Aorta (tissue), 5 donors: ENCODE measurements at regions not wholly inside any gene's neighbourhood (a gene's known extent, or its start where the extent isn't known, plus 50 kb on each side); places are given as distances from the start of the nearest gene placed in this dataset.

ENCODE experiments used
- ATAC-seq: fragments of 200-7000 bp; cut with Tn5 transposase; one replicate; pipeline ENCODE4 v1.9.1; 2022; ENCODE audit warnings: moderate library complexity; ENCODE audit not compliant: low FRiP score
- DNase-seq, 2 donors: peaks; one replicate each; pipeline ENCODE4 v3.0.0-alpha.2; 2020
- H3K27ac ChIP-seq, 2 donors: one replicate each; pipeline ENCODE4 v1.5.1; 2013; ENCODE audit warnings: low read length in 2 of 2, mild to moderate bottlenecking in 2 of 2, moderate library complexity in 2 of 2, control low read depth in 1 of 2, inconsistent platforms in 1 of 2, low read depth in 1 of 2
- H3K27me3 ChIP-seq, 2 donors: one replicate each; pipeline ENCODE4 v1.6.1; 2013; ENCODE audit warnings: control low read depth in 1 of 2, low read length in 1 of 2, mild to moderate bottlenecking in 1 of 2, moderate library complexity in 1 of 2; ENCODE audit not compliant: insufficient read depth in 2 of 2, control insufficient read depth in 1 of 2
- H3K36me3 ChIP-seq, 2 donors: one replicate each; pipeline ENCODE4 v1.6.1; 2013; ENCODE audit warnings: control low read depth in 1 of 2, low read length in 1 of 2, mild to moderate bottlenecking in 1 of 2; ENCODE audit not compliant: insufficient read depth in 2 of 2, control insufficient read depth in 1 of 2
- H3K4me1 ChIP-seq, 2 donors: one replicate each; pipeline ENCODE4 v1.6.1; 2013; ENCODE audit warnings: low read length in 2 of 2, control low read depth in 1 of 2, mild to moderate bottlenecking in 1 of 2, moderate library complexity in 1 of 2; ENCODE audit not compliant: insufficient read depth in 2 of 2, control insufficient read depth in 1 of 2
- H3K4me3 ChIP-seq, 2 donors: one replicate each; pipeline ENCODE4 v1.5.1; 2013; ENCODE audit warnings: low read length in 2 of 2, control low read depth in 1 of 2, mild to moderate bottlenecking in 1 of 2
- H3K9me3 ChIP-seq: one replicate; pipeline ENCODE4 v1.6.1; 2013; ENCODE audit warnings: mild to moderate bottlenecking, low read length; ENCODE audit not compliant: control insufficient read depth
- WGBS, 2 donors: extraction: QIAGEN DNeasy Blood & Tissue Kit; methylation state at CpG; one replicate each; pipeline ENCODE4 v1.1.7; 2013; 5-methylcytosine and 5-hydroxymethylcytosine counted together
- intact Hi-C, 2 donors: fragments of 100-400 bp; cut with DNase I; formaldehyde crosslinking; loops; one replicate each; pipeline versions ENCODE4 v1.14.2 to v1.15.0; 2022
- donor health status: healthy with polysubstance abuse.
- donor health status: Bipolar disorder and iron deficiency.
- donor health status: DM: no; HTN: no; CAD: no.
- donor health status: DM: no; HTN: no; CAD: no.
- donor health status: DM: yes; HTN: yes; CAD: no.

DNA sequence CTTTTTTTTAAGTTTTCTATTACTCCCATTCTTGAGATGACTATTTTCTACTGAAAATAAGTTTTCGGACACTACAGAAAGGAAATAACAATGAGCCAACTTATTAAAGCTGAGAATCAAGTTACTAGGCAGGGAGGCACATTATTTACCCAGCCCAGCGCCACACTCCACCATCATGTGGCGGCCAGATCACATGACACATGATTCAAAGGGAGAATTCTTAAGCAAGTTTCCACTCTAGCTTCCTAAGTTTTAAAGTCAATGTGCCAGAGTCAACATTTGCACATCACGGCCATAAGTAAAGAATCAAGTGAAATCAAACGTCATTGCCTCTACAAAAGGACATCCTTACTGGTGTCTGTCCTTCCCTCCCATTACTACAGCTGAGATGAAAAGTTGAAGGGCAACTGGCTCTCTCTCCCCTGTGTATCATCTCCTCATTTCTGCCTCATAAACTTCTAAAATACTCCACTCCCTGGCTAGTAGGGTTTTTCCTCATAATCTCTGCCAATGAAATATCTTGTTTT, 81.7 kb downstream of the KLF12 start:
- Histone ChIP-seq H3K4me3 (peak overlapping the region in 1 of 2 donors; percentile 34), H3K27ac (peak overlapping the region in 1 of 2 donors; percentile 52), H3K36me3 (no peaks in the 10 kb centered on the region), H3K27me3 (no peaks in the 10 kb centered on the region), H3K9me3 (no peaks in the 10 kb centered on the region), H3K4me1 (peaks cover 5 to 7% of the 10 kb centered on the region in 2 donors)
- intact Hi-C loops, result loop anchor here in 1 of 2 donors (5.0 kb wide), 1 partner anchor 80 kb away; the partner anchor contains the start of gene KLF12
- ATAC-seq (no peak), DNase-seq (peak; percentile 73 to 87)
- WGBS, 2 donors, result 47 to 52% methylated on average over 5 of the region's 5 CpGs

DNA sequence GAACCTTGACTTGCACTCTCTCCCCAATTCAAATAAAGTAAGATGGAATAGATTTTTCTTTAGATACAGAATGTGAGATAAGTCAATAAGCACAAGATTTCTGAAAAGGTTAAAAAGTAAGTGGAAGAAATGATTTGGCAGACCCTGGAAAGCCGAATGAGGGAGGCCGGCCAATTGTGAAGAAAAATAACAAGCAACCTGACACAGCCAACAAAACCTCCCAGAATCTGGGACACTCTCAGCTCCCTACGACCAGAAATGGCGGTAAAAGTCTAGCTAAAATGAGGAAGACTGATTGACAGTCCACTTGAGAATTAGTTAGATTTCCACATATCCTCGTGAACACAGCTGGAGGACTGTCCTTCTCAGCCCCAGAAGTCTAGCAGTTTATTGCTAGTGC, 85.4 kb downstream of the KLF12 start:
- Histone ChIP-seq H3K36me3 (no peaks in the 10 kb centered on the region), H3K27me3 (no peaks in the 10 kb centered on the region), H3K4me3 (no peak overlapping the region), H3K4me1 (peaks cover 5 to 7% of the 10 kb centered on the region in 2 donors), H3K9me3 (no peaks in the 10 kb centered on the region), H3K27ac (peak overlapping the region in 1 of 2 donors; percentile 59)
- ATAC-seq, result no peak
- no peak for DNase-seq
- intact Hi-C loops, result no loop called here
- WGBS, 2 donors, result 7 to 12% methylated on average over 5 of the region's 5 CpGs

DNA sequence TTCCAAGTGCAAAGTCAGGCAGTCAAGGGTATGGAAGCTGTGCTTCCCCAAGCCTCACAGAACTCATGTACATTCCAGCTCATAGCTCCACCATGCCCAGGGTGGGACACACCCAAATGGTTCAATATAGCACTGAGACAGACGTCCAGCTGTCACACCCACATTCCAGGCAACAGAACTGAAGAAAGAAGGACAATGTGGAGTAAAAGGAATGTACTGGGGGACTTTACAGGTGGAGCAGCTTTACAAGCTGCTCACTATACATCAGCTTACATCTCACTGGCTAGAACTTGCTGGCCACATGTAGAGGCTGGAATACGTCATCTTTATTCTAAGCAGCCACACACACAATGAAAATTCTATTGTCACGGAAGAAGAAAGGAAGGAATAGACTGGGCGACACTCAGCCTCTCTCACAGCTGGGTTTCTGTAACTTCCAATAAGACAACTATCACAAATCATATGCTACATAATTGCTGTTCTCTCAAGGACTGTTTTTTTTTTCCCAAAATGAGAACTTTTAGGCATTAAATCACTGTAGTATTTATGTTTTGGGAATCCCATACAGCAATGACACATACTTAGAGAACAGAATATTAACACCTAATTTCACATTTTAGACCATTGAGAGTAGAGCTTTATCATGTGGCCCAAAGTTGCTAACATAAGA, 86.1 kb downstream of the KLF12 start:
- ATAC-seq (no peak), DNase-seq (no peak)
- intact Hi-C loops, result no loop called here
- peak overlapping the region in 1 of 2 donors; percentile 20 for H3K27ac ChIP-seq
- no peaks in the 10 kb centered on the region for H3K9me3 ChIP-seq
- H3K27me3 ChIP-seq, result no peaks in the 10 kb centered on the region
- H3K36me3 ChIP-seq, result no peaks in the 10 kb centered on the region
- no peak overlapping the region for H3K4me3 ChIP-seq
- 34 to 44% methylated on average over 4 of the region's 4 CpGs for WGBS, 2 donors
- peaks cover 5 to 7% of the 10 kb centered on the region in 2 donors for H3K4me1 ChIP-seq

DNA sequence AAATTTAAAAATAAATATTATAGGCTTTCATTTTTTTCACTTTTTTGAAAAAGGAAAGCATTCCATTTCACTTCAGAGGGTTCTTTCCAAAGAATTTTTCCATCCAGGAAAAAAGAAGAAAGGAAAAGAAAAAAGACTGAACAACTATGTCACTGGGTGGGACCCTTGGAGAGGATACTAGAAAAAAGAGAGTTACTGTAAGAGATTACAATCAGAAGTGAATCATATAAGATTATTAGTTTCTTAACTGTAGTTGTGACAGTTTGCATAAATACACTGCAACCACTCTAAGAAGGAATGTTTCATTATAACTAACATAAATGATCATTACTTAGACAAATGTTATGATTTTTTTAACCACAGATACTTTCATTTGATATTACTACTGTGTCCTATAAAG, 87.8 kb downstream of the KLF12 start:
- no peaks in the 10 kb centered on the region for H3K27me3 ChIP-seq
- no peak overlapping the region for H3K27ac ChIP-seq
- intact Hi-C loops, result no loop called here
- H3K9me3 ChIP-seq, result no peaks in the 10 kb centered on the region
- DNase-seq (no peak), ATAC-seq (no peak)
- no peak overlapping the region for H3K4me3 ChIP-seq
- H3K4me1 ChIP-seq, result peaks cover 2 to 3% of the 10 kb centered on the region in 2 donors
- H3K36me3 ChIP-seq, result no peaks in the 10 kb centered on the region

DNA sequence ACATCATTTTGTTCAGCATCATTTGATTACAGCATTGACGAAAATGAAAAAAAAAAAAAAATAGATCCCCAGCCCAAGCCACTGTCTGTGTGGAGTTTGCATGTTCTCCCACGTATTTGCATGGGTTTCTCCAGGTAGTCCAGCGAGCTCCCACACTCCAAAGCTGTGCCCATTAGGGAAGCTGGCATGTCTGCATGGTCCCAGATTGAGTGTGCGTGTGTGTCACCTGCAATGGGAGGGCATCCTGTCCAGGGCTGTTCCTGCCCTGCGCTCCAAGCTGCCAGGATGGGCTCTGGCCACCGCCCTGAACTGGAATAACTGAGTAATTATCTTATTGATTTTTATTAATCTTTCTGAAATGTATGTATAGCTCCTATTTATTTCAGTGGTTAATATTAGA, 88.6 kb downstream of the KLF12 start:
- H3K4me3 ChIP-seq, result no peak overlapping the region
- DNase-seq, result no peak
- no peaks in the 10 kb centered on the region for H3K9me3 ChIP-seq
- no peak overlapping the region for H3K27ac ChIP-seq
- H3K27me3 ChIP-seq, result no peaks in the 10 kb centered on the region
- intact Hi-C loops, result no loop called here
- no peak for ATAC-seq
- H3K4me1 ChIP-seq, result peaks cover 2 to 5% of the 10 kb centered on the region in 2 donors
- no peaks in the 10 kb centered on the region for H3K36me3 ChIP-seq
- WGBS, 2 donors, result 97% methylated on average over 6 of the region's 6 CpGs

DNA sequence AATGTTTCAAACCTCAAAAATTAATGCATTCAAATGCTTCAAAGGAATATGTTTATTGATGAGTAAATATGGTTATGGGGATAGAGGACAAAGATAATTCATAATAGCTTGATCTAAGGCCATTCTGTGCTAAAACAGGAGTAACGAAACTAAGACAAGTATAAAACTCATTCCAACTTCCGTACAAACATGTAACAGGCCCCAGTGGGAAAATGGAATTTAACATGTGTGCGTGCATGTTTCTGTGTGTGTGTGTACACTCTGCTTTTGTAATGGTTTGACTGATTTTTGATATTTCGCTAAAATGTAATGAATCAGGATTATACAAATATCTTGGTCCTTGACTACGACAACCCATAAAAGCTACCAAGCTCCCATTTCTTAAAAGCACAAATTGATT, 91.0 kb downstream of the KLF12 start:
- Histone ChIP-seq H3K27me3 (no peaks in the 10 kb centered on the region), H3K9me3 (no peaks in the 10 kb centered on the region), H3K36me3 (no peaks in the 10 kb centered on the region), H3K4me3 (no peak overlapping the region), H3K27ac (no peak overlapping the region), H3K4me1 (peaks cover 0 to 5% of the 10 kb centered on the region in 2 donors)
- 73 to 85% methylated on average over 5 of the region's 5 CpGs for WGBS, 2 donors
- ATAC-seq, result no peak
- intact Hi-C loops, result no loop called here
- DNase-seq, result no peak

DNA sequence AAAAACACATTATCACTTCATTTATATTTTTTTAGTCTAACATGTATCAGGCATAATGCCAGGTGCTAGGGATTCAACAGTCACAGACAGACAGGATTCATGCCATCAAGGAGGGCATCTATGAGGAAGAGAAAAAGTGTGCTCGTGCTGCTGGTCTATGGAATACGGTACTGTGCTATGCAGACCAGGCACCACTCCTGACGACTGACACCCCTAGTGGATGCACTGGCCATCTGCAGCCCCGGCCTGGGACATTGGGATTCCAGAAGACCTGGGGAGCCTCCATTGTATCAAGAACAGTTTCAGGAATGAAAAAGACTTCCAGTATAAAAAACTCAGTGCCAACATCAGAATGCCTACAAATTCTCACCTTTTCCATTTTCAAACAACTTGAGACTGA, 94.0 kb downstream of the KLF12 start:
- WGBS, 2 donors, result 67 to 74% methylated on average over 4 of the region's 4 CpGs

DNA sequence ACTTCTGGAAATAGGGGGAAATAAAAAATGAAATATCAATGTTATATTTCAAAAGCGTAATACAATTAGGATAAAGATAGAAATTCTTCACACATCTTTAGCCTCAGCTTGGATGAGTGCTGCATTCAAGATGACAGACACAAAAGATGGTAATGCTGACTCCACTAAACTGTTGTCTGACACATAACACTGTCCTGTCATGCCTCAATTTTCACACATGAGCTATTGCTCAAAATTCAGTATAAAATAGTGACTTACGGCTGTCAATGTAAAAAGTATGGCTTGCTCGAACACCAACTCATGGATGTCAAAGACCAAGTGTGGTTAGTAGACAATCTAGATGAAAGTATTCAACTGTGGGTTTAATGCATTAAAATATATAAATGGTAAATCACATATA, 94.5 kb downstream of the KLF12 start:
- Histone ChIP-seq H3K4me1 (peaks cover 0 to 2% of the 10 kb centered on the region in 2 donors), H3K4me3 (no peak overlapping the region), H3K27ac (no peak overlapping the region), H3K36me3 (peaks cover 0 to 2% of the 10 kb centered on the region in 2 donors), H3K27me3 (no peaks in the 10 kb centered on the region), H3K9me3 (no peaks in the 10 kb centered on the region)
- DNase-seq (no peak), ATAC-seq (no peak)
- intact Hi-C loops, result no loop called here
- WGBS, 2 donors, result 97 to 98% methylated on average over 3 of the region's 3 CpGs

More for the DNA sequence above, 94.0 kb downstream of the KLF12 start:
- intact Hi-C loops, result no loop called here
- ATAC-seq (no peak), DNase-seq (no peak)
- peaks cover 0 to 2% of the 10 kb centered on the region in 2 donors for H3K4me1 ChIP-seq
- H3K4me3 ChIP-seq, result no peak overlapping the region
- no peak overlapping the region for H3K27ac ChIP-seq
- peaks cover 0 to 2% of the 10 kb centered on the region in 2 donors for H3K36me3 ChIP-seq
- H3K27me3 ChIP-seq, result no peaks in the 10 kb centered on the region
- H3K9me3 ChIP-seq, result no peaks in the 10 kb centered on the region

DNA sequence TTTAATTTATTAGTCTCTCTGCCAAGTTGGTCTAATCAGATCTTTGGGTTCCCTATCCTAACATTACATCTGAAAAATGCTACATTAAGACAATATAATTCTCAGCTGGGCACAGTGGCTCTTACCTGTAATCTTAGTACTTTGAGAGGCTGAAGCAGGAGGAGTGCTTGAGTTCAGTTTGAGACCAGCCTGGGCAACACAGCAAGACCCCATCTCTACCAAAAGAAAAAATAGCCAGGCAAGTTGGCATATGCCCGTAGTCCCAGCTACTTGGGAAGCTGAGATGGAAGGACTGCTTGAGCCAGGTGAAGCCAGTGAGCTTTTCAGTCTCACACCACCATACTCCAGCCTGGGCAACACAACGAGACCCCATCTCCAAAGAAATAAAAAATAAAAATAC, 95.0 kb downstream of the KLF12 start:
- ATAC-seq (no peak), DNase-seq (no peak)
- peaks cover 0 to 2% of the 10 kb centered on the region in 2 donors for H3K4me1 ChIP-seq
- peaks cover 0 to 2% of the 10 kb centered on the region in 2 donors for H3K36me3 ChIP-seq
- no peaks in the 10 kb centered on the region for H3K27me3 ChIP-seq
- intact Hi-C loops, result no loop called here
- WGBS, 2 donors, result 93 to 96% methylated on average over 2 of the region's 2 CpGs
- no peaks in the 10 kb centered on the region for H3K9me3 ChIP-seq
- no peak overlapping the region for H3K27ac ChIP-seq
- H3K4me3 ChIP-seq, result no peak overlapping the region
